Liver (tissue), 8 donors: ENCODE measurements at regions not wholly inside any gene's neighbourhood (a gene's known extent, or its start where the extent isn't known, plus 50 kb on each side); places are given as distances from the start of the nearest gene placed in this dataset.

Experiments
- DNase-seq: peaks from one replicate; pipeline ENCODE4 v3.0.0-alpha.2; 2017; ENCODE audit warnings: low spot score
- H3K27ac ChIP-seq, 2 donors: one replicate each; pipeline ENCODE4 v1.7.0; 2013; ENCODE audit warnings: inconsistent platforms in 2 of 2, low read length in 2 of 2, control low read depth in 1 of 2, low read depth in 1 of 2, mild to moderate bottlenecking in 1 of 2
- H3K27me3 ChIP-seq, 4 donors: one replicate each; pipeline versions ENCODE4 v1.6.1 to v1.7.0; 2013; ENCODE audit warnings: low read length in 3 of 4, inconsistent platforms in 1 of 4, mild to moderate bottlenecking in 1 of 4, moderate library complexity in 1 of 4; ENCODE audit not compliant: control insufficient read depth in 4 of 4, insufficient read depth in 4 of 4
- H3K36me3 ChIP-seq, 4 donors: one replicate each; pipeline versions ENCODE4 v1.6.1 to v1.7.0; 2013; ENCODE audit warnings: low read length in 3 of 4, mild to moderate bottlenecking in 3 of 4, low read depth in 1 of 4, moderate library complexity in 1 of 4; ENCODE audit not compliant: control insufficient read depth in 4 of 4, insufficient read depth in 3 of 4
- H3K4me1 ChIP-seq, 4 donors: one replicate each; pipeline versions ENCODE4 v1.6.1 to v1.7.0; 2013; ENCODE audit warnings: low read length in 3 of 4, mild to moderate bottlenecking in 3 of 4, moderate library complexity in 1 of 4; ENCODE audit not compliant: control insufficient read depth in 4 of 4, insufficient read depth in 4 of 4
- H3K4me3 ChIP-seq, 3 donors: one replicate each; pipeline versions ENCODE4 v1.6.1 to v1.7.0; 2013; ENCODE audit warnings: low read length in 3 of 3, control low read depth in 1 of 3, low read depth in 1 of 3, mild to moderate bottlenecking in 1 of 3
- H3K9ac ChIP-seq, 2 donors: one replicate each; pipeline ENCODE4 v1.7.0; 2013; ENCODE audit warnings: low read length in 2 of 2, mild to moderate bottlenecking in 2 of 2, moderate library complexity in 2 of 2, control low read depth in 1 of 2, low read depth in 1 of 2
- H3K9me3 ChIP-seq, 4 donors: one replicate each; pipeline versions ENCODE4 v1.6.1 to v1.7.0; 2013; ENCODE audit warnings: low read length in 3 of 4; ENCODE audit not compliant: control insufficient read depth in 4 of 4
- EGR1 ChIP-seq, 2 donors: IDR thresholded peaks; 2 replicates each; pipeline ENCODE4 v1.6.1; 2016 to 2018; ENCODE audit warnings: antibody characterized with exemption in 2 of 2, low read depth in 2 of 2
- FOXA2 ChIP-seq: IDR thresholded peaks from 2 replicates; pipeline ENCODE4 v1.6.1; 2016; ENCODE audit warnings: antibody characterized with exemption
- GABPA ChIP-seq, 2 donors: IDR thresholded peaks in 1 of 2; conservative IDR thresholded peaks in 1 of 2; 2 replicates each; pipeline ENCODE4 v1.6.1; 2016; ENCODE audit warnings: antibody characterized with exemption in 2 of 2, mild to moderate bottlenecking in 1 of 2, moderate library complexity in 1 of 2
- HNF4A ChIP-seq, 2 donors: conservative IDR thresholded peaks; 2 replicates each; pipeline ENCODE4 v1.6.1; 2016; ENCODE audit warnings: antibody characterized with exemption in 2 of 2, mild to moderate bottlenecking in 2 of 2
- HNF4G ChIP-seq: IDR thresholded peaks from 2 replicates; pipeline ENCODE4 v1.6.1; 2016; ENCODE audit warnings: antibody characterized with exemption
- JUND ChIP-seq, 2 donors: IDR thresholded peaks; 2 replicates each; pipeline ENCODE4 v1.6.1; 2016; ENCODE audit warnings: antibody characterized with exemption in 2 of 2
- NR2F2 ChIP-seq: IDR thresholded peaks from 2 replicates; pipeline ENCODE4 v1.6.1; 2016; ENCODE audit warnings: antibody characterized with exemption
- RAD21 ChIP-seq, 2 donors: IDR thresholded peaks; 2 replicates each; pipeline ENCODE4 v1.6.1; 2016; ENCODE audit warnings: antibody characterized with exemption in 2 of 2, mild to moderate bottlenecking in 2 of 2
- SP1 ChIP-seq: IDR thresholded peaks from 2 replicates; pipeline ENCODE4 v1.6.1; 2018; ENCODE audit warnings: antibody characterized with exemption, mild to moderate bottlenecking
- TAF1 ChIP-seq: conservative IDR thresholded peaks from 2 replicates; pipeline ENCODE4 v1.6.1; 2016; ENCODE audit warnings: antibody characterized with exemption, mild to moderate bottlenecking
- YY1 ChIP-seq: IDR thresholded peaks from 2 replicates; pipeline ENCODE4 v1.6.1; 2016; ENCODE audit warnings: antibody characterized with exemption, mild to moderate bottlenecking
- WGBS: extraction: QIAGEN DNeasy Blood & Tissue Kit; methylation state at CpG from one replicate; pipeline ENCODE4 v1.1.7; 2013; 5-methylcytosine and 5-hydroxymethylcytosine counted together
- TF ChIP-seq, protein P1 (sequence below): fragments of 150-350 bp; IDR thresholded peaks from 2 replicates; pipeline ENCODE4 v1.5.1; 2017; ENCODE audit warnings: improper control_type of control experiment, low read depth, low read length; ENCODE audit not compliant: missing input control
- TF ChIP-seq, protein P2 (sequence below): IDR thresholded peaks from 2 replicates; pipeline ENCODE4 v1.6.1; 2016; ENCODE audit warnings: antibody characterized with exemption
- TF ChIP-seq, protein P3 (sequence below): IDR thresholded peaks from 2 replicates; pipeline ENCODE4 v1.6.1; 2016; ENCODE audit warnings: antibody characterized with exemption, mild to moderate bottlenecking
- TF ChIP-seq, protein P4 (sequence below): IDR thresholded peaks from 2 replicates; pipeline ENCODE4 v1.6.1; 2016; ENCODE audit warnings: antibody characterized with exemption
- TF ChIP-seq, protein P5 (sequence below): IDR thresholded peaks from 2 replicates; pipeline ENCODE4 v1.6.1; 2016; ENCODE audit warnings: antibody characterized with exemption
- donor health status: healthy.
- donor health status: healthy.
- donor health status: healthy.
- donor health status: healthy.
- donor health status: healthy.

DNA sequence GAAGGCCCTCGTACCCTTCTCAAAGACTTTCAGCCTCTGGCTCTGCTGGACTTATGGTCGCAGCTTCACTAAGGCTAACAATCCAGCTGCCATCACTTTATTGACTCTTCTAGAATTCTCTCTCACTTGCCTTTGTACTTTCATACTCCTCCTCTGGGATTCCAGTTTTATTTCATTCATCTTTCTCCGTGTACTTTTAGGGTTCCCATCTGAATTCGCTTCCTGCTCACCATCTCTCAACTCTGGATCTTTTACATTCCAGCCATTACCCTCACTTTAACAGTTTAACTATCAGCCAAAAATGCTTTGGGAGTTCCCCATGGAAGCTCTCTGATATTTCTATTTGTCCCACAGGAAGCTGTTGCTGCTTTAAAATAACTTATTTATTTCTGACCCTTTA is 149.3 kb upstream of the KL start (continued):
- no peak for TF ChIP-seq EGR1 (IDR thresholded peaks at IDR 0.05; ENCODE audit: low read depth in 2 of 2)
- TF ChIP-seq, protein P1, sequence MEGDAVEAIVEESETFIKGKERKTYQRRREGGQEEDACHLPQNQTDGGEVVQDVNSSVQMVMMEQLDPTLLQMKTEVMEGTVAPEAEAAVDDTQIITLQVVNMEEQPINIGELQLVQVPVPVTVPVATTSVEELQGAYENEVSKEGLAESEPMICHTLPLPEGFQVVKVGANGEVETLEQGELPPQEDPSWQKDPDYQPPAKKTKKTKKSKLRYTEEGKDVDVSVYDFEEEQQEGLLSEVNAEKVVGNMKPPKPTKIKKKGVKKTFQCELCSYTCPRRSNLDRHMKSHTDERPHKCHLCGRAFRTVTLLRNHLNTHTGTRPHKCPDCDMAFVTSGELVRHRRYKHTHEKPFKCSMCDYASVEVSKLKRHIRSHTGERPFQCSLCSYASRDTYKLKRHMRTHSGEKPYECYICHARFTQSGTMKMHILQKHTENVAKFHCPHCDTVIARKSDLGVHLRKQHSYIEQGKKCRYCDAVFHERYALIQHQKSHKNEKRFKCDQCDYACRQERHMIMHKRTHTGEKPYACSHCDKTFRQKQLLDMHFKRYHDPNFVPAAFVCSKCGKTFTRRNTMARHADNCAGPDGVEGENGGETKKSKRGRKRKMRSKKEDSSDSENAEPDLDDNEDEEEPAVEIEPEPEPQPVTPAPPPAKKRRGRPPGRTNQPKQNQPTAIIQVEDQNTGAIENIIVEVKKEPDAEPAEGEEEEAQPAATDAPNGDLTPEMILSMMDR: no peak
- TF ChIP-seq GABPA (IDR thresholded peaks at IDR 0.05 in 1 of 2, conservative IDR thresholded peaks at IDR 0.05 in 1 of 2): no peak
- TF ChIP-seq NR2F2: no peak

DNA sequence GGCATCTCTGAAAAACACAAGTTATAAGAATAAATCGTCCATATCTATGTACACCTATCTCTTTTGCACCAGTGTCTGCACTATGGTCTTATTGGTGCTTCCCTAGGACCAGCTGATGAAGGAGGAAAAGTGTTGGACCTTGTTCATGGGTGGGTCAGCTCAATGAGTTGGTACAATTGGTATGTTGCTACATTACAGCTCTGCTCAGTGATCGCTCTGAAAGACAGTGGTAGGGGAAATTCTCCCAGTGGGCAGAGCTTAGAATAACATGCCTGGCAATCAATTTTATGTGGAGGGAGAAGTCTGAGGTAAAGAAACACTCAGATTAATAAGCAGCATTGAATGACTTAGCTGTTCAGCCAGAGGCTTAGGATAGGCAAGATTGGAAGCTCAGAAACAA is 138.7 kb upstream of the KL start:
- TF ChIP-seq RAD21 (IDR thresholded peaks at IDR 0.05) (no peak), HNF4G (no peak), SP1 (no peak), HNF4A (conservative IDR thresholded peaks at IDR 0.05) (no peak), NR2F2 (no peak), YY1 (no peak), TAF1 (no peak), GABPA (IDR thresholded peaks at IDR 0.05 in 1 of 2, conservative IDR thresholded peaks at IDR 0.05 in 1 of 2) (no peak), EGR1 (IDR thresholded peaks at IDR 0.05; ENCODE audit: low read depth in 2 of 2) (no peak), JUND (IDR thresholded peaks at IDR 0.05) (no peak), FOXA2 (no peak)
- TF ChIP-seq, protein P2, sequence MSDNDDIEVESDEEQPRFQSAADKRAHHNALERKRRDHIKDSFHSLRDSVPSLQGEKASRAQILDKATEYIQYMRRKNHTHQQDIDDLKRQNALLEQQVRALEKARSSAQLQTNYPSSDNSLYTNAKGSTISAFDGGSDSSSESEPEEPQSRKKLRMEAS: no peak
- TF ChIP-seq, protein P1: no peak
- TF ChIP-seq, protein P3, sequence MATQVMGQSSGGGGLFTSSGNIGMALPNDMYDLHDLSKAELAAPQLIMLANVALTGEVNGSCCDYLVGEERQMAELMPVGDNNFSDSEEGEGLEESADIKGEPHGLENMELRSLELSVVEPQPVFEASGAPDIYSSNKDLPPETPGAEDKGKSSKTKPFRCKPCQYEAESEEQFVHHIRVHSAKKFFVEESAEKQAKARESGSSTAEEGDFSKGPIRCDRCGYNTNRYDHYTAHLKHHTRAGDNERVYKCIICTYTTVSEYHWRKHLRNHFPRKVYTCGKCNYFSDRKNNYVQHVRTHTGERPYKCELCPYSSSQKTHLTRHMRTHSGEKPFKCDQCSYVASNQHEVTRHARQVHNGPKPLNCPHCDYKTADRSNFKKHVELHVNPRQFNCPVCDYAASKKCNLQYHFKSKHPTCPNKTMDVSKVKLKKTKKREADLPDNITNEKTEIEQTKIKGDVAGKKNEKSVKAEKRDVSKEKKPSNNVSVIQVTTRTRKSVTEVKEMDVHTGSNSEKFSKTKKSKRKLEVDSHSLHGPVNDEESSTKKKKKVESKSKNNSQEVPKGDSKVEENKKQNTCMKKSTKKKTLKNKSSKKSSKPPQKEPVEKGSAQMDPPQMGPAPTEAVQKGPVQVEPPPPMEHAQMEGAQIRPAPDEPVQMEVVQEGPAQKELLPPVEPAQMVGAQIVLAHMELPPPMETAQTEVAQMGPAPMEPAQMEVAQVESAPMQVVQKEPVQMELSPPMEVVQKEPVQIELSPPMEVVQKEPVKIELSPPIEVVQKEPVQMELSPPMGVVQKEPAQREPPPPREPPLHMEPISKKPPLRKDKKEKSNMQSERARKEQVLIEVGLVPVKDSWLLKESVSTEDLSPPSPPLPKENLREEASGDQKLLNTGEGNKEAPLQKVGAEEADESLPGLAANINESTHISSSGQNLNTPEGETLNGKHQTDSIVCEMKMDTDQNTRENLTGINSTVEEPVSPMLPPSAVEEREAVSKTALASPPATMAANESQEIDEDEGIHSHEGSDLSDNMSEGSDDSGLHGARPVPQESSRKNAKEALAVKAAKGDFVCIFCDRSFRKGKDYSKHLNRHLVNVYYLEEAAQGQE: no peak
- TF ChIP-seq, protein P4, sequence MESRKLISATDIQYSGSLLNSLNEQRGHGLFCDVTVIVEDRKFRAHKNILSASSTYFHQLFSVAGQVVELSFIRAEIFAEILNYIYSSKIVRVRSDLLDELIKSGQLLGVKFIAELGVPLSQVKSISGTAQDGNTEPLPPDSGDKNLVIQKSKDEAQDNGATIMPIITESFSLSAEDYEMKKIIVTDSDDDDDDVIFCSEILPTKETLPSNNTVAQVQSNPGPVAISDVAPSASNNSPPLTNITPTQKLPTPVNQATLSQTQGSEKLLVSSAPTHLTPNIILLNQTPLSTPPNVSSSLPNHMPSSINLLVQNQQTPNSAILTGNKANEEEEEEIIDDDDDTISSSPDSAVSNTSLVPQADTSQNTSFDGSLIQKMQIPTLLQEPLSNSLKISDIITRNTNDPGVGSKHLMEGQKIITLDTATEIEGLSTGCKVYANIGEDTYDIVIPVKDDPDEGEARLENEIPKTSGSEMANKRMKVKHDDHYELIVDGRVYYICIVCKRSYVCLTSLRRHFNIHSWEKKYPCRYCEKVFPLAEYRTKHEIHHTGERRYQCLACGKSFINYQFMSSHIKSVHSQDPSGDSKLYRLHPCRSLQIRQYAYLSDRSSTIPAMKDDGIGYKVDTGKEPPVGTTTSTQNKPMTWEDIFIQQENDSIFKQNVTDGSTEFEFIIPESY: no peak
- TF ChIP-seq, protein P5, sequence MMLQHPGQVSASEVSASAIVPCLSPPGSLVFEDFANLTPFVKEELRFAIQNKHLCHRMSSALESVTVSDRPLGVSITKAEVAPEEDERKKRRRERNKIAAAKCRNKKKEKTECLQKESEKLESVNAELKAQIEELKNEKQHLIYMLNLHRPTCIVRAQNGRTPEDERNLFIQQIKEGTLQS: no peak
- 72% methylated on average over 2 of the region's 2 CpGs for WGBS
- no peaks in the 10 kb centered on the region for H3K27me3 ChIP-seq
- no peaks in the 10 kb centered on the region for H3K4me1 ChIP-seq
- no peak overlapping the region for H3K4me3 ChIP-seq
- peaks cover 0 to 2% (median 0%) of the 10 kb centered on the region in 4 donors for H3K9me3 ChIP-seq
- H3K9ac ChIP-seq: no peak overlapping the region
- DNase-seq: no peak
- no peaks in the 10 kb centered on the region for H3K36me3 ChIP-seq
- no peak overlapping the region for H3K27ac ChIP-seq
